Keratinocyte (primary cell): ENCODE measurements at regions not wholly inside any gene's neighbourhood (a gene's known extent, or its start where the extent isn't known, plus 50 kb on each side); places are given as distances from the start of the nearest gene placed in this dataset.

Experiments used
- DNase-seq: peaks from one replicate; pipeline ENCODE4 v3.0.0-alpha.2; 2011; ENCODE audit warnings: low read depth, missing footprints, low spot score
- FAIRE-seq: peaks from 2 replicates; lab custom pipeline; 2011; peaks lifted over from hg19 to GRCh38; lab: Jason Lieb, UNC
- H2AFZ ChIP-seq: 2 replicates; pipeline ENCODE4 v1.6.0; 2012; ENCODE audit warnings: low read length, control low read depth, inconsistent platforms; ENCODE audit not compliant: control insufficient read depth
- H3K27ac ChIP-seq: 2 replicates; pipeline ENCODE4 v1.5.1; 2011; ENCODE audit warnings: low read length; ENCODE audit not compliant: control insufficient read depth, insufficient read depth
- H3K27me3 ChIP-seq: 3 replicates; pipeline ENCODE4 v1.6.0; 2011; ENCODE audit warnings: low read length; ENCODE audit not compliant: control insufficient read depth, insufficient read depth; ENCODE audit errors: extremely low read depth
- H3K36me3 ChIP-seq, 2 experiments: 2 replicates in 1 of 2; 3 replicates in 1 of 2; pipeline ENCODE4 v1.5.1; 2011; ENCODE audit warnings: low read length in 2 of 2, mild to moderate bottlenecking in 1 of 2; ENCODE audit not compliant: control insufficient read depth in 2 of 2, insufficient read depth in 2 of 2; ENCODE audit errors: extremely low read depth in 1 of 2
- H3K4me1 ChIP-seq: 3 replicates; pipeline ENCODE4 v1.5.1; 2011; ENCODE audit warnings: low read length; ENCODE audit not compliant: control insufficient read depth, insufficient read depth; ENCODE audit errors: extremely low read depth
- H3K4me2 ChIP-seq: 3 replicates; pipeline ENCODE4 v1.6.0; 2011; ENCODE audit warnings: low read depth, low read length; ENCODE audit not compliant: control insufficient read depth, insufficient read depth; ENCODE audit errors: extremely low read depth
- H3K4me3 ChIP-seq, 3 experiments: fragments of 200-600 bp in 1 of 3; sonication (generic) in 1 of 3; 2 replicates in 2 of 3; 3 replicates in 1 of 3; pipeline ENCODE4 v1.5.1; 2011 to 2016; ENCODE audit warnings: low read length in 3 of 3, mild to moderate bottlenecking in 3 of 3, control low read depth in 2 of 3, inconsistent platforms in 1 of 3, low read depth in 1 of 3, mixed read lengths in 1 of 3, mixed run types in 1 of 3, moderate library complexity in 1 of 3; ENCODE audit not compliant: control insufficient read depth in 2 of 3, insufficient read depth in 2 of 3; ENCODE audit errors: extremely low read depth in 1 of 3
- H3K79me2 ChIP-seq: 2 replicates; pipeline ENCODE4 v1.6.0; 2012; ENCODE audit warnings: low read length; ENCODE audit not compliant: control insufficient read depth, insufficient read depth
- H3K9ac ChIP-seq: 3 replicates; pipeline ENCODE4 v1.6.0; 2011; ENCODE audit warnings: low read length; ENCODE audit not compliant: control insufficient read depth, insufficient read depth; ENCODE audit errors: extremely low read depth
- H3K9me1 ChIP-seq: 3 replicates; pipeline ENCODE4 v1.6.0; 2011; ENCODE audit warnings: low read length; ENCODE audit not compliant: control insufficient read depth, insufficient read depth; ENCODE audit errors: extremely low read depth
- H3K9me3 ChIP-seq: 2 replicates; pipeline ENCODE4 v1.5.1; 2012; ENCODE audit warnings: low read depth, low read length; ENCODE audit not compliant: control insufficient read depth
- H4K20me1 ChIP-seq: 3 replicates; pipeline ENCODE4 v1.6.0; 2011; ENCODE audit warnings: low read length; ENCODE audit not compliant: control insufficient read depth, insufficient read depth; ENCODE audit errors: extremely low read depth
- EZH2 ChIP-seq: IDR thresholded peaks from one replicate; pipeline ENCODE4 v1.6.1; 2012; ENCODE audit warnings: inconsistent platforms, mild to moderate bottlenecking, low read length, moderate library complexity
- dilution Hi-C: fragments of 300-500 bp; cut with MboI; formaldehyde crosslinking; loops from one replicate; pipeline ENCODE4 v1.7.0; 2020; ENCODE audit warnings: low sequenced_read_pairs; ENCODE audit not compliant: extremely low pct_ligation_motif_present
- small RNA-seq, 3 experiments: library from RNA; depleted of rRNA; stranded (forward); fragments of <200 nt; gene quantifications; one replicate each; pipeline ENCODE3, GENCODE V24; 2012; ENCODE audit warnings: low read depth in 3 of 3, low replicate concordance in 1 of 3; ENCODE audit not compliant: insufficient read length in 3 of 3
- TF ChIP-seq, protein P1 (sequence below), 3 experiments: IDR thresholded peaks in 1 of 3; conservative IDR thresholded peaks in 1 of 3; optimal IDR thresholded peaks in 1 of 3; 2 replicates in 2 of 3; 3 replicates in 1 of 3; pipeline versions ENCODE3 to v1.5.1; 2011; ENCODE audit warnings: low read length in 3 of 3, mild to moderate bottlenecking in 3 of 3, moderate library complexity in 2 of 3, control low read depth in 1 of 3, inconsistent platforms in 1 of 3; ENCODE audit not compliant: insufficient read depth in 2 of 3; ENCODE audit errors: extremely low read depth in 1 of 3

GRCh38 chr9:75834878-75835277 is 55.6 kb upstream of the PCSK5 start:
- TF ChIP-seq, protein P1, sequence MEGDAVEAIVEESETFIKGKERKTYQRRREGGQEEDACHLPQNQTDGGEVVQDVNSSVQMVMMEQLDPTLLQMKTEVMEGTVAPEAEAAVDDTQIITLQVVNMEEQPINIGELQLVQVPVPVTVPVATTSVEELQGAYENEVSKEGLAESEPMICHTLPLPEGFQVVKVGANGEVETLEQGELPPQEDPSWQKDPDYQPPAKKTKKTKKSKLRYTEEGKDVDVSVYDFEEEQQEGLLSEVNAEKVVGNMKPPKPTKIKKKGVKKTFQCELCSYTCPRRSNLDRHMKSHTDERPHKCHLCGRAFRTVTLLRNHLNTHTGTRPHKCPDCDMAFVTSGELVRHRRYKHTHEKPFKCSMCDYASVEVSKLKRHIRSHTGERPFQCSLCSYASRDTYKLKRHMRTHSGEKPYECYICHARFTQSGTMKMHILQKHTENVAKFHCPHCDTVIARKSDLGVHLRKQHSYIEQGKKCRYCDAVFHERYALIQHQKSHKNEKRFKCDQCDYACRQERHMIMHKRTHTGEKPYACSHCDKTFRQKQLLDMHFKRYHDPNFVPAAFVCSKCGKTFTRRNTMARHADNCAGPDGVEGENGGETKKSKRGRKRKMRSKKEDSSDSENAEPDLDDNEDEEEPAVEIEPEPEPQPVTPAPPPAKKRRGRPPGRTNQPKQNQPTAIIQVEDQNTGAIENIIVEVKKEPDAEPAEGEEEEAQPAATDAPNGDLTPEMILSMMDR (optimal IDR thresholded peaks at IDR 0.05 in 1 of 3, IDR thresholded peaks at IDR 0.05 in 1 of 3, conservative IDR thresholded peaks at IDR 0.05 in 1 of 3; ENCODE audit: extremely low read depth in 1 of 3, insufficient read depth in 2 of 3, low read length in 3 of 3), result no peak
- TF ChIP-seq EZH2, result no peak

More at GRCh38 chr9:75834878-75835277, 55.6 kb upstream of the PCSK5 start:
- DNase-seq, result no peak
- Histone ChIP-seq H4K20me1 (no peaks in the 10 kb centered on the region), H2AFZ (no peak overlapping the region), H3K9me1 (no peaks in the 10 kb centered on the region), H3K9ac (no peak overlapping the region), H3K9me3 (no peaks in the 10 kb centered on the region), H3K4me3 (no peak overlapping the region), H3K27ac (no peak overlapping the region), H3K4me2 (no peak overlapping the region), H3K36me3 (no peaks in the 10 kb centered on the region), H3K4me1 (no peaks in the 10 kb centered on the region), H3K79me2 (no peaks in the 10 kb centered on the region), H3K27me3 (no peaks in the 10 kb centered on the region)
- no peak for FAIRE-seq
- dilution Hi-C loops, result loop anchor here (25.0 kb wide), 1 partner anchor 348 kb away; no protein-coding TSS in a partner anchor

Small RNA genes in the stretch of these regions (small RNA-seq; reads per million reads assigned to genes)
- gene RNU6-1228P, result 0 reads per million in 3 experiments
